Spleen (tissue), 7 donors: ENCODE measurements at regions not wholly inside any gene's neighbourhood (a gene's known extent, or its start where the extent isn't known, plus 50 kb on each side); places are given as distances from the start of the nearest gene placed in this dataset.

ENCODE experiments used
- POLR2A ChIP-seq, 3 donors: fragments of 450-650 bp; IDR thresholded peaks; one replicate each; pipeline ENCODE4 v1.5.1; 2017; ENCODE audit warnings: antibody characterized with exemption in 3 of 3, mild to moderate bottlenecking in 1 of 3
- POLR2AphosphoS5 ChIP-seq, 3 donors: sonication (generic); formaldehyde crosslinking; IDR thresholded peaks; one replicate each; pipeline ENCODE4 v1.5.1; 2017; ENCODE audit warnings: antibody characterized with exemption in 3 of 3
- TF ChIP-seq, protein P1 (sequence below), 11 experiments: fragments of 200-600 bp in 7 of 11; fragments of 450-650 bp in 4 of 11; sonication (generic) in 4 of 11; IDR thresholded peaks in 8 of 11; conservative IDR thresholded peaks in 3 of 11; 1 replicate in 7 of 11; 2 replicates in 4 of 11; pipeline versions ENCODE4 v1.4.0 to v1.8.0; 2016 to 2021; ENCODE audit warnings: antibody characterized with exemption in 11 of 11, inconsistent platforms in 4 of 11, mild to moderate bottlenecking in 1 of 11
- donor health status: DM: no; HTN: no; CAD: no; lungs with moderate emphysema.
- donor health status: DM: no; HTN: no; CAD: no.
- donor health status: DM: no; HTN: no; CAD: no.

- TF ChIP-seq, protein P1, sequence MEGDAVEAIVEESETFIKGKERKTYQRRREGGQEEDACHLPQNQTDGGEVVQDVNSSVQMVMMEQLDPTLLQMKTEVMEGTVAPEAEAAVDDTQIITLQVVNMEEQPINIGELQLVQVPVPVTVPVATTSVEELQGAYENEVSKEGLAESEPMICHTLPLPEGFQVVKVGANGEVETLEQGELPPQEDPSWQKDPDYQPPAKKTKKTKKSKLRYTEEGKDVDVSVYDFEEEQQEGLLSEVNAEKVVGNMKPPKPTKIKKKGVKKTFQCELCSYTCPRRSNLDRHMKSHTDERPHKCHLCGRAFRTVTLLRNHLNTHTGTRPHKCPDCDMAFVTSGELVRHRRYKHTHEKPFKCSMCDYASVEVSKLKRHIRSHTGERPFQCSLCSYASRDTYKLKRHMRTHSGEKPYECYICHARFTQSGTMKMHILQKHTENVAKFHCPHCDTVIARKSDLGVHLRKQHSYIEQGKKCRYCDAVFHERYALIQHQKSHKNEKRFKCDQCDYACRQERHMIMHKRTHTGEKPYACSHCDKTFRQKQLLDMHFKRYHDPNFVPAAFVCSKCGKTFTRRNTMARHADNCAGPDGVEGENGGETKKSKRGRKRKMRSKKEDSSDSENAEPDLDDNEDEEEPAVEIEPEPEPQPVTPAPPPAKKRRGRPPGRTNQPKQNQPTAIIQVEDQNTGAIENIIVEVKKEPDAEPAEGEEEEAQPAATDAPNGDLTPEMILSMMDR (IDR thresholded peaks at IDR 0.05 in 8 of 11, conservative IDR thresholded peaks at IDR 0.05 in 3 of 11): no peak
- TF ChIP-seq POLR2A (IDR thresholded peaks at IDR 0.05) (no peak), POLR2AphosphoS5 (IDR thresholded peaks at IDR 0.05) (no peak)
Observed at GRCh38 chr17:22310717-22311686, 618.7 kb downstream of the KCNJ18 start.
